COR-L47 (cell line): ENCODE measurements at regions not wholly inside any gene's neighbourhood (a gene's known extent, or its start where the extent isn't known, plus 50 kb on each side); places are given as distances from the start of the nearest gene placed in this dataset.

Experiments
- DNase-seq: peaks from one replicate; lab custom pipeline; 2025; lab: John Stamatoyannopoulos, UW

DNA sequence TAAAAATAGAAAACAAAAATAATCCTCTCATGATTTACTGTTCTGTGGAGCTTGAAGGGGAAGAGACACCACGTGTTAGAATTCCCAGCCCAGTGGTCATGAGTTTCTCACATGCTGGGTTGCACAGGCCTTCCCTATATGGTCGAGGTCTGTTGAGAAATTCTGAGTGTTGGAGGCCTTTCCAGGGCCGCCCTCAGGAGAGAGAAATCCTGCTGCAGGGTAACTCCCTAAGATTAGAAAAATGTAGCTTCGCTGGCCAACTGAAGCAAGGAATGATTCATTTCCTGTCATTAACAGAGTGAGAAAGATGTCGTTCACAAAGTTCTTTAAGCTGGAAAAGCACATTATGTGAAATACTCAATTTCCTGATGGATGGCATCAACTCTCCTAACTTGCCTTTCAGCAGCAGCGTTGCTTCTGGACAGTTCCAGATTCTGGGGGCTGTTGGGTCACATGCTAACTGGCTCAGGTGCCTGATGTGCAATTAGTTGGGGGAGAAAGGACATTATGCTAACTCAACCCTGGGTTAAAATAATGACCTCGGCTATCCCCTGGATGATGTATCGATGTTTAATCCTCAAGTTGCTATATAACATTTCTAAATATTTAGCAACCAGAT is 104.8 kb upstream of the CD180 start:
- no peak for DNase-seq

- DNase-seq: no peak
Measured at GRCh38 chr5:67300326-67300725, 103.7 kb upstream of the CD180 start.

DNA sequence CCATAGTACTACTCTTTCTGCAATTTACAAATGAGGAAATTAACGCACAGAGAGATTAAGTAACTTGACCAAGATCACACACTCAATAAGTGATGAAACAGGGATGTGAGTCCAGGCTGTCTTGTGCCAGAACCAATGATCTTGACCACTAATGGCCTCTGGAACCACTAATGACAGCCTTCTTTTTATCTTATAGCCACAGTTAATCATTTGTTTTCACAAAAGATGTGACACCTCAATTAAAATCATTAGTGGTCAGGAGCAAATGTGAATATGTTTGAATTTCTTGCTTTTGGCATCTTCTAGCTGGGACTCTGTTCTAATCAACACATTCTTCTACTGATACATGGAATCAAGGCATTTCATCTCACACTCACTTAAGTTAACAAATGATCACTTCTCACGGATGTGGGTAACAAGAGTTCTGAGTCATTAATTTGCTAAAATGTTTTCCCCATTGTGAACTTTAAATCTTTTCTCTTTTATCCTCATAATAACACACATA is 102.7 kb upstream of the CD180 start:
- DNase-seq: no peak

DNA sequence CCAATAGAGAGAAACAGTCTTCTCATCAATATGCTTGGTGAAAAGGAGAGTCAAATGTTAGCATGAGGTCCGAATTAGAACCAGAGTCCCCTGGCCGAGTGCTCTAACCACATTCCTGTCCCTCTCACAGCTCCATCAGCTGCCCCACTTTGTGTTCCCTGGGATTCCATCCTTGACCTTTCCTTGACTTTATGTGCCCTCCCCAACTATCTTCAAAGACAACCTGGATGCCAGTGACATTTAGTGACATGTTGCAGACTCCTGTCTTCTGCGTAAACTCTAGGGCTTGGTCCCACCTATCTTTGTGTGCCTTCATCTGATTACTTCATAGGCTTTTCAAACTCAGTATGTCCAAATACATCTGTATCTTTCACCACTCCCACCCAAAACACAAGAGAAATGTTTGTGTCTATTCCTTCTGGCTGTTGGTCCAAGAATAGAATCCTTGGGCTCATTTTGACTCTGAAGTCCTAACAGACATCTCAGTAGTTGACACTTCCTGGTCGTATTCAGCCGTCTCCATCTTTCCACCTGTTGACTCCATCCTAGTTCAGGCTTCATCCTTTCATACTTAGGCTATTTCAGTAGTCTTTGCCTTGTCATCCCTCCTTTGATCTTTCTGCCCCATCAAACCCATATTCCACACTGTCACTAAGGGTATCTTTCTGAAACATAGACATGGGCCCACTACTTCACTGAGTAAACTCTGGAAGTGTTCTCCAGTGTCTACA is 101.4 kb upstream of the CD180 start:
- no peak for DNase-seq

GRCh38 chr5:67297376-67297775 is 100.8 kb upstream of the CD180 start:
- DNase-seq: no peak

- DNase-seq: no peak
Measured at GRCh38 chr5:67294266-67294938, 97.8 kb upstream of the CD180 start.

DNA sequence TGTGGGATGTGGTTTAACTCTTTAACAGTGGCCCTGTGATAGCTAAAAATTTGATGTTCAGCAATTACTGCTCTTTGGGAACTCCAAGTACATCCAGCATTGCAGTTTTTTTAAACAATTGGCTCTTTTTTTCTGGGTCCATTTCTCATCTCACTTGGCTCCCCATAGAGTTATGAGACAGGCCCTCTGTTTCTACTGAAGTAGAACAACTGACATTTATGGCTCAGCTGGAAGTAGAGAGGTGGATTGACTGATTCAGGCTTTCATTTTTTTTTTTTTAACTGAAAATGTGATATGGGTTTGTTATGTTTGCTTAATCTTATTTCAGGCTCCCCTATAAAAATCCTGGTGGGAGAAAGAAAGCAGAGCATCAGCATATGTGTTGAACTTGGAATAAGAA is 96.6 kb upstream of the CD180 start:
- DNase-seq: no peak

DNA sequence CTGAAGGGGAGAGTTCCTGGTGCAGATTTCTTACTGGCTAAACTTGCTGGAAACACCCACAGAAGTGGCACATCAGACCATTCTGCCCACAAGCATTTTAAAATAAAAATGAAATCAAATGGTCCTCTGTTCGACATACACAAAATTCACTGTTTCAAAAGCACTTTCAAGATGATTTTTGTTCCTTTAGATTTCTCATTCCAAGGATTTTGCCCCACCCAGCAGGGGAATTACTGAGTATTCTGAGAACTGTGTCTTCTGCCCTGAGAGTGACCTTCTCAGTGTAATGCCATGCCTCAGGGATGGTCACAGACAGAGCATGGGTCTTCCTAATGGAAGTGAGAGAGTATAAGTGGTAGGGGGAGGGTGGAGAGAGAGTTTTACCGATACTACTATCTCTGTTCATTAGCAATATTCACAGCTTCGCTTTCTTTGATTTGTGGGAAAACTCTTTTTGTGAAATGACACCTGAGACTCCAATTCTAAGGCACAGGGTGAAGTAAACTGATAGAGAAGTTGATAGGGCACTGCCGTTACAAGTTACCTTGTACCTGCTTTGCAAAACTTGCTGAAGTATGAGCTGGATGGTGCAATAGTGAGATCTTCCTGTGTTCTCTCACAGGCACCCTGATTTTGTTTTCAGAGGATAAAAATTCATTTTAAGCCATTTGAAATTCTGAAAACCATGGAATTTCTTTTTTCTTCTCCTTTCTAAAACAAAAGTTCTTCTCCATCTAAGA is 95.8 kb upstream of the CD180 start:
- no peak for DNase-seq

DNA sequence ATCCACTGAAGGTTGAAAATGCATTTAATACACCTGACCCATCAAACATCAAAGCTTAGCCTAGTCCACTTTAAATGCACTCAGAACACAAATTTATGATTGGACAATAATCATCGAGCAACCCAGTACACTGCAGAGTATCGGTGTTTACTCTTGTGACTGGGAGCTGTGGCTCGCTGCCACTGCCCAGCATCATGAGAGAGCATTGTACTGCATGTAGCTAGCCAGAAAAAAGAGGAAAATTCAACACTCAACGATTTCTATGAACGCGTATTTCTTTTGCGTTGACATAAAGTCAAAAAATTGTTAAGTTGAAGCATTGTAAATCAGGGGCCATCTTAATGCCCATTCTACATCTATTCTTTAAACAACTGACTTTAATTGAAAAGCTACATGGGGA is 95.1 kb upstream of the CD180 start:
- DNase-seq: no peak

- DNase-seq: no peak
Measured at GRCh38 chr5:67291066-67291465, 94.5 kb upstream of the CD180 start.

- DNase-seq: no peak
Measured at GRCh38 chr5:67290655-67291054, 94.1 kb upstream of the CD180 start.

- DNase-seq: no peak
Measured at GRCh38 chr5:67289763-67290521, 93.3 kb upstream of the CD180 start.

DNA sequence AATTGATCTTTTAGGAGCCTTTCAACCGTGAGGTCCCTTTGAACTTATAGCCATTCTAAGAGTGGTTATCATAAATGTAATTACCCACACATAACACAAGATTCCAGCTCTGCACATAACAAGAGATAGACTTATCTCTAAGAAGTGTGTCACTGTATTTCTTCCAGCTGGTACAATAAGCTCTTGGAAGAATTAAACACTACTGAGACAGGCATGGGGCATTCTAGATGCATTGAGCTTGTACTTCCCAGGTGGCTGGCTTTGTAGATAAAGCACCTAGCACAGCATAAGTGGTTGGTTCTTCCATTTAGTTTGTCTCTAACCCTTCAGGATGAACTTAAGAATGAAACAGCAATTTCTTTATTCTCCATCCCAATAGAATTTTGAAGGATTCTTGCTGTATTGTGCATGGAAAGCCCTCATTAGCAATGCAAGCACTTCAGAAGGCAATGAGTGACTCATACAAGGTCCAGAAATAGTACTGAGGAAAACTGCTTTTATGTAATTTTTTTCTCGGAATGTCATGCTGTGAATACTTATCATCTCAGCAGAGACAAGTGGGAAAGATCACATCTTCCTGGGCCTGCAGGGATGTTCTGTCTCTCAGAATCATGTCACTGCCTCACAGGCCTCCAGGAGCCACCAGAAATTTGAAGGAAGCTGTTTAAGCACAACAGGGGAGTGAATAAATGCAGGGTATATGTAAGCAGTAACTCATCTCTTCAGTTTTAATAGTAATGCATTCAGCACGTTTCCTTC is 91.1 kb upstream of the CD180 start:
- no peak for DNase-seq

- no peak for DNase-seq
Measured at GRCh38 chr5:67286006-67286405, 89.4 kb upstream of the CD180 start.

DNA sequence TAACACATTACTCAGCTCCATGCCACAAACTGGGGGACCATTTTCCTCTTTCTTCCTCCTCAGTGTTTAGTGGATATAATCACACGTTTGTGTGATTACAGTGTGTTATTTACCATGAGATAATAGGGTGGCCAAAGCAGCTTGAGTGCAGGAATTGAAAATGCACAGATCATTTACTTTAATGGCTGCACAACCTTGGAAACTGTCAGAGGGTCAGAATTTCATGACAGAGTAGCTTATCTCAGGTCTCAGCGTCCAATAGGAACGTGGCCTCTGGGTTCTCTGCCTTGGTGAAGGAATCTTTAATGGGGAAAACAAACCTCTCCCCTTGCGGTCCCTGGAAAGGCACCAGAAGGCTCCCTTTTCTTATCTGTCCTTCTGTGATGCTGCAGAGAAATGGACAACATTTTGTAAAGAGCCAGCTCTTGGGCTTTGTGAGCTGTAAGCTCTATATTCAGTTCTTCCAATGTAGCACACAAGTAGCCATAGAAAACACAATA is 87.4 kb upstream of the CD180 start:
- DNase-seq: no peak

DNA sequence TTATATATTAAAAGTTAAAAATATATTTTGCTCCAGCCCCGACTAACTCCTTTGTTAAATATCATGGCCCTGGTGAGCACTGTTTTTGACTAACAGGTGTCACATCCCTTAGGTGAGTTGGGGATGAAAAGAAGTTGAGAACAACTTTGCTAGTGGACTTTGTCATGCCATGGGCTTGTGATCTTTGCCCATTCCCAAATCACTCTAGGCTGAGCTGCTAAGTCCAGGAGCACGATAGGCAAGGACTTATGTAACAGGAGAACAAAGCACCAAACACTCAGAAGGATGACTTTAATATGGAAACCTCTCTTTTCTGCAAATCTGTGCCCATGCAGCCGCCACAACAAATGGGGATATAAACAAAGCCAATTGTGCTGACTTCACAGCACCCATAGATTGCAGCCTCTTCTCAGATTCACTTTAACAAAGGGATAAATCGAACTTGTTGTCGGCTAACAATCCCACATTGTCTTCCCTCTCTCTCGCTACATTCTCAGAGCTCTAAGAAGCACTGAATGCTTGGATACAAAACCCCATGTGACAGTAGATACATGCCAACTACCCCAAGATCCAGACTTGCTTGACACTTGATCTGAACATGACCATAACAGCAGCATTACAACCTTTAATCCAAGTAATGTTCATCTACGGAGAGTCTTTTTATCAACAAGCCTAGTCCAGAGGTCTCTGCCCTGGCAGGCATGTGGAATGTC is 86.8 kb upstream of the CD180 start:
- no peak for DNase-seq

GRCh38 chr5:67281874-67282273 is 85.3 kb upstream of the CD180 start:
- DNase-seq: no peak

DNA sequence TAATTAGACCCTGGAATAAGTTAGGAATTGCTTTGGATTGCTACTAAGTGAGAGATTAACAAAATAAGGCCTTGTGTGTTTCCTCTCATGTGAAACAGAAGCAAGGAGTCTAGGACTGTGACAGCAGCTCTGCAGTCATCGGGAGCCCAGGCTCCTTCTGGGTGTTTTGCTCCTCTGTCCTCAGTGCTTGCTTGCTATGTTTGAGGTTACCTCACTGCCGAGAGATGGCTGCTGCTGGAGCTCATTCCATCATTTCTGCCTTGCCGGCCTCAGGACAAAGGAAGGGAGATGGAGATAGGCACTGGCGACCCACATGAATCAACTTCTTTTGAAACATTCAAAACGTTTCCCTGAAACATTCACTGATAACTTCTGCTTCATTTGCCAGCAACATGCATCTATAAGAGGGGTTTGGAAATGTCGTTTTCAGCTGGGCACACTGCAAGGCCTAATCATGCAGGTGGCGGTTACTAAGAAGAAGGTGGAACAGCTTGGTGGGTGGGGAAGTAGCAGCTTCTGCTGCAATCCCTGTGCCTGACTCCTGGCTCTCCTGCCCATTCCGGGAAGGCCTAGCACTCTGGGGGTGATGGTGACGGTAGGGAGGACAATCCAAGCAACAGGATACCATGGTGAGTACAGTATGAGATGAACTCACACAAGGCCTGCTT is 77.2 kb upstream of the CD180 start:
- DNase-seq: no peak

DNA sequence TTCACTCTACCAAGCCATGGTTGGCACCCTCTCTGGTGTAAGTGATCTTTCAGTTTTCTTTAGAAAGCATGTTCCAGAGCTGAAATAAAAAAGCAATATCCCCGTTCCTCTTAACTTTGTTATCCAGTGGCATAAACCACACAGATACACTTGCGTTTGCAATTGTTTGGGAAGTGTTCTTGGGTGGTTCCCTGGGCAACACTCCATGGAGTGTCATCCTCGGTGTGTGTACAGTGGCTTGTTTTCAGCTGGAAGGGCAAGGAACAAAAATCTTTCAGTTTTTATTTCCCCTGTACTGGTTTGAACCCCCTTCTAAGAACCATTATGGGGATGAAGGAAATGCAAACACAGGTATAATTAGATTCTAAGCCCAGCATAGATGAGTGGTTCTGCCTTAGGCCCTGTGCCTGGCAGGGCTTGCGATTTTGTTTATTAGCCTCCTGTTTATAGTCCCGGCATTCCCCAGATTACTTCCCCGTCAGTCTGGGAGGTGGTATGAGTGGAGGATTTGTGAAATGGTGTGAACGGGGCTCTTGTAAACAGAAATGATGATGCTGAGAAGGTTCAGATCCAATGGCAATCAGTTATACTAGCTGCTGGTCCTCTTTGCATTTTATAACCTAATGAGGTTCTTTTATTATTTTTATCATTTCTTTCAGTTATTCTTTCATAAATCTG is 76.0 kb upstream of the CD180 start:
- no peak for DNase-seq
